CD4-positive, CD25-positive, alpha-beta regulatory T cell (primary cell): ENCODE measurements at regions not wholly inside any gene's neighbourhood (a gene's known extent, or its start where the extent isn't known, plus 50 kb on each side); places are given as distances from the start of the nearest gene placed in this dataset.
A peak's percentile ranks its signal among the peaks of the same experiment; 100 is the strongest.

Experiments
- ATAC-seq, 2 donors: fragments of 150-1000 bp; cut with Tn5 transposase; one replicate each; pipeline ENCODE4 v1.10.0; 2021; ENCODE audit warnings: low read depth in 2 of 2, moderate number of reproducible peaks in 2 of 2, moderate library complexity in 1 of 2
- DNase-seq, 3 donors: peaks; one replicate each; pipeline versions ENCODE4 v3.0.0 to v3.0.0-alpha.2; 2012 to 2022; ENCODE audit warnings: mixed read lengths in 1 of 3
- H3K27ac ChIP-seq: one replicate; pipeline ENCODE4 v1.7.0; 2013; ENCODE audit warnings: mild to moderate bottlenecking, low read length; ENCODE audit not compliant: insufficient read depth, poor library complexity, severe bottlenecking
- H3K27me3 ChIP-seq: one replicate; pipeline ENCODE4 v1.7.0; 2013; ENCODE audit warnings: low read length; ENCODE audit not compliant: control insufficient read depth, insufficient read depth
- H3K36me3 ChIP-seq: one replicate; pipeline ENCODE4 v1.7.0; 2013; ENCODE audit warnings: mild to moderate bottlenecking, low read length, moderate library complexity; ENCODE audit not compliant: control insufficient read depth, insufficient read depth
- H3K4me1 ChIP-seq: 2 replicates; pipeline ENCODE4 v1.7.0; 2013; ENCODE audit warnings: mild to moderate bottlenecking, low read length; ENCODE audit not compliant: insufficient read depth, control insufficient read depth, poor library complexity, severe bottlenecking
- H3K4me3 ChIP-seq: one replicate; pipeline ENCODE4 v1.7.0; 2013; ENCODE audit warnings: low read depth, mild to moderate bottlenecking, low read length, moderate library complexity
- H3K9me3 ChIP-seq, 2 experiments: 1 replicate in 1 of 2; 2 replicates in 1 of 2; pipeline ENCODE4 v1.7.0; 2013; ENCODE audit warnings: low read length in 2 of 2, mild to moderate bottlenecking in 1 of 2, moderate library complexity in 1 of 2; ENCODE audit not compliant: control insufficient read depth in 2 of 2
- H3K27ac Mint-ChIP-seq, 3 donors: one replicate each; pipeline ENCODE4 v1.8.0; 2020 to 2022; ENCODE audit warnings: mild to moderate bottlenecking in 3 of 3, mixed read lengths in 3 of 3, moderate library complexity in 2 of 3
- H3K27me3 Mint-ChIP-seq: one replicate; pipeline ENCODE4 v1.8.0; 2022; ENCODE audit warnings: mild to moderate bottlenecking, mixed read lengths
- H3K36me3 Mint-ChIP-seq: one replicate; pipeline ENCODE4 v1.8.0; 2020; ENCODE audit warnings: mixed read lengths
- H3K4me1 Mint-ChIP-seq, 4 donors: one replicate each; pipeline ENCODE4 v1.8.0; 2020 to 2022; ENCODE audit warnings: mixed read lengths in 4 of 4, mild to moderate bottlenecking in 1 of 4
- H3K4me3 Mint-ChIP-seq, 4 donors: one replicate each; pipeline ENCODE4 v1.8.0; 2020 to 2022; ENCODE audit warnings: mild to moderate bottlenecking in 4 of 4, mixed read lengths in 4 of 4, moderate library complexity in 3 of 4
- H3K9me3 Mint-ChIP-seq, 7 donors: one replicate each; pipeline ENCODE4 v1.8.0; 2020 to 2022; ENCODE audit warnings: mixed read lengths in 7 of 7, mild to moderate bottlenecking in 3 of 7, moderate library complexity in 2 of 7

- DNase-seq: peak in 1 of 3 donors; percentile 23
These were observed 122.4 kb upstream of the NUDT7 start for GRCh38 chr16:77599793-77600415.

GRCh38 chr16:77600555-77600954 is 121.8 kb upstream of the NUDT7 start:
- H3K9me3 Mint-ChIP-seq: peaks cover 0 to 7% (median 0%) of the 10 kb centered on the region in 7 donors
- Histone ChIP-seq H3K27me3 (no peaks in the 10 kb centered on the region), H3K36me3 (no peaks in the 10 kb centered on the region), H3K4me3 (no peak overlapping the region), H3K4me1 (no peaks in the 10 kb centered on the region), H3K27ac (no peak overlapping the region), H3K9me3 (no peaks in the 10 kb centered on the region)
- H3K27me3 Mint-ChIP-seq: peaks cover 5% of the 10 kb centered on the region
- no peak overlapping the region for H3K27ac Mint-ChIP-seq
- H3K36me3 Mint-ChIP-seq: no peaks in the 10 kb centered on the region
- DNase-seq (no peak), ATAC-seq (no peak)
- H3K4me1 Mint-ChIP-seq: no peaks in the 10 kb centered on the region
- H3K4me3 Mint-ChIP-seq: no peak overlapping the region

More at GRCh38 chr16:77599793-77600415, 122.4 kb upstream of the NUDT7 start:
- Histone ChIP-seq H3K4me3 (no peak overlapping the region), H3K9me3 (no peaks in the 10 kb centered on the region), H3K4me1 (no peaks in the 10 kb centered on the region), H3K27me3 (no peaks in the 10 kb centered on the region), H3K27ac (no peak overlapping the region), H3K36me3 (no peaks in the 10 kb centered on the region)
- ATAC-seq: no peak
- Mint-ChIP-seq H3K27ac (no peak overlapping the region), H3K9me3 (peaks cover 0 to 7% (median 0%) of the 10 kb centered on the region in 7 donors), H3K4me1 (no peaks in the 10 kb centered on the region), H3K4me3 (no peak overlapping the region), H3K27me3 (peaks cover 5% of the 10 kb centered on the region), H3K36me3 (no peaks in the 10 kb centered on the region)

GRCh38 chr16:77603656-77604055 is 118.7 kb upstream of the NUDT7 start:
- Mint-ChIP-seq H3K9me3 (peaks cover 0 to 6% (median 0%) of the 10 kb centered on the region in 7 donors), H3K4me3 (no peak overlapping the region), H3K36me3 (no peaks in the 10 kb centered on the region), H3K27me3 (no peaks in the 10 kb centered on the region), H3K4me1 (no peaks in the 10 kb centered on the region), H3K27ac (no peak overlapping the region)
- Histone ChIP-seq H3K4me1 (no peaks in the 10 kb centered on the region), H3K4me3 (no peak overlapping the region), H3K36me3 (no peaks in the 10 kb centered on the region), H3K27ac (no peak overlapping the region), H3K27me3 (no peaks in the 10 kb centered on the region), H3K9me3 (no peaks in the 10 kb centered on the region)
- ATAC-seq (no peak), DNase-seq (no peak)

GRCh38 chr16:77610496-77610895 is 111.8 kb upstream of the NUDT7 start:
- no peak overlapping the region for H3K27ac ChIP-seq
- ATAC-seq (no peak), DNase-seq (no peak)
- H3K27me3 ChIP-seq: no peaks in the 10 kb centered on the region
- Mint-ChIP-seq H3K9me3 (peaks cover 0 to 2% (median 0%) of the 10 kb centered on the region in 7 donors), H3K27ac (no peak overlapping the region), H3K36me3 (no peaks in the 10 kb centered on the region), H3K27me3 (no peaks in the 10 kb centered on the region), H3K4me3 (no peak overlapping the region), H3K4me1 (no peaks in the 10 kb centered on the region)
- H3K9me3 ChIP-seq: no peaks in the 10 kb centered on the region
- no peaks in the 10 kb centered on the region for H3K4me1 ChIP-seq
- H3K36me3 ChIP-seq: no peaks in the 10 kb centered on the region
- H3K4me3 ChIP-seq: no peak overlapping the region

- Histone ChIP-seq H3K9me3 (no peaks in the 10 kb centered on the region), H3K27me3 (no peaks in the 10 kb centered on the region), H3K4me3 (no peak overlapping the region), H3K36me3 (no peaks in the 10 kb centered on the region), H3K27ac (no peak overlapping the region), H3K4me1 (no peaks in the 10 kb centered on the region)
- H3K27ac Mint-ChIP-seq: no peak overlapping the region
- H3K36me3 Mint-ChIP-seq: no peaks in the 10 kb centered on the region
- no peaks in the 10 kb centered on the region for H3K4me1 Mint-ChIP-seq
- no peak for ATAC-seq
- H3K4me3 Mint-ChIP-seq: no peak overlapping the region
- H3K27me3 Mint-ChIP-seq: no peaks in the 10 kb centered on the region
- peaks cover 0 to 2% (median 0%) of the 10 kb centered on the region in 7 donors for H3K9me3 Mint-ChIP-seq
- no peak for DNase-seq
These were observed 110.9 kb upstream of the NUDT7 start for GRCh38 chr16:77611386-77611785.

- H3K27me3 ChIP-seq: no peaks in the 10 kb centered on the region
- Mint-ChIP-seq H3K9me3 (peaks cover 0 to 2% (median 0%) of the 10 kb centered on the region in 7 donors), H3K27me3 (no peaks in the 10 kb centered on the region), H3K27ac (no peak overlapping the region), H3K4me1 (no peaks in the 10 kb centered on the region), H3K36me3 (no peaks in the 10 kb centered on the region), H3K4me3 (no peak overlapping the region)
- no peak for ATAC-seq
- no peak overlapping the region for H3K27ac ChIP-seq
- no peak for DNase-seq
- no peaks in the 10 kb centered on the region for H3K4me1 ChIP-seq
- no peaks in the 10 kb centered on the region for H3K9me3 ChIP-seq
- H3K4me3 ChIP-seq: no peak overlapping the region
- H3K36me3 ChIP-seq: no peaks in the 10 kb centered on the region
These were observed 109.7 kb upstream of the NUDT7 start for GRCh38 chr16:77612596-77612995.

GRCh38 chr16:77613095-77613494 is 109.2 kb upstream of the NUDT7 start:
- DNase-seq (no peak), ATAC-seq (no peak)
- Mint-ChIP-seq H3K9me3 (peaks cover 0 to 2% (median 0%) of the 10 kb centered on the region in 7 donors), H3K27ac (no peak overlapping the region), H3K4me3 (no peak overlapping the region), H3K27me3 (no peaks in the 10 kb centered on the region), H3K36me3 (no peaks in the 10 kb centered on the region), H3K4me1 (no peaks in the 10 kb centered on the region)
- no peaks in the 10 kb centered on the region for H3K27me3 ChIP-seq
- no peak overlapping the region for H3K4me3 ChIP-seq
- no peaks in the 10 kb centered on the region for H3K9me3 ChIP-seq
- H3K36me3 ChIP-seq: no peaks in the 10 kb centered on the region
- no peaks in the 10 kb centered on the region for H3K4me1 ChIP-seq
- H3K27ac ChIP-seq: no peak overlapping the region

- Mint-ChIP-seq H3K9me3 (peaks cover 0 to 5% (median 0%) of the 10 kb centered on the region in 7 donors), H3K27me3 (no peaks in the 10 kb centered on the region), H3K36me3 (no peaks in the 10 kb centered on the region), H3K27ac (no peak overlapping the region), H3K4me1 (no peaks in the 10 kb centered on the region), H3K4me3 (no peak overlapping the region)
- no peaks in the 10 kb centered on the region for H3K27me3 ChIP-seq
- no peaks in the 10 kb centered on the region for H3K36me3 ChIP-seq
- H3K27ac ChIP-seq: no peak overlapping the region
- DNase-seq: no peak
- no peaks in the 10 kb centered on the region for H3K4me1 ChIP-seq
- no peak overlapping the region for H3K4me3 ChIP-seq
- no peaks in the 10 kb centered on the region for H3K9me3 ChIP-seq
- no peak for ATAC-seq
These were observed 104.8 kb upstream of the NUDT7 start for GRCh38 chr16:77617553-77617952.
